A673 (cell line): ENCODE measurements at regions not wholly inside any gene's neighbourhood (a gene's known extent, or its start where the extent isn't known, plus 50 kb on each side); places are given as distances from the start of the nearest gene placed in this dataset.

Experiments used
- BruUV-seq: library from RNA; stranded (reverse); fragments of 400-500 nt; replicated peaks from 2 replicates; lab custom pipeline; 2021; lab: Mats Ljungman, UMichigan
- CTCF ChIA-PET: fragments of 300-600 bp; sonication (Branson Sonifier 250); formaldehyde crosslinking; loops from one replicate; lab custom pipeline; 2022; ENCODE audit warnings: antibody characterized with exemption; lab: Charles Lee
- POLR2A ChIA-PET: fragments of 300-600 bp; sonication (Branson Sonifier 250); formaldehyde crosslinking; loops from one replicate; lab custom pipeline; 2022; ENCODE audit warnings: antibody characterized with exemption; ENCODE audit not compliant: low non-redundant PET; lab: Charles Lee
- DNase-seq: peaks from one replicate; pipeline ENCODE4 v3.0.0-alpha.2; 2015; ENCODE audit warnings: low spot score
- H3K27ac ChIP-seq: fragments of 200-600 bp; sonication (generic); 2 replicates; pipeline ENCODE4 v1.5.1; 2016; ENCODE audit warnings: mixed run types, low read depth, mild to moderate bottlenecking, mixed read lengths, antibody characterized with exemption, low read length; ENCODE audit not compliant: poor library complexity, severe bottlenecking
- H3K27me3 ChIP-seq: fragments of 200-600 bp; sonication (generic); replicated peaks from 2 replicates; pipeline ENCODE4 v1.6.1; 2017; ENCODE audit warnings: mixed run types, low read depth, mild to moderate bottlenecking, mixed read lengths, antibody characterized with exemption, low read length; ENCODE audit not compliant: insufficient read depth, poor library complexity
- H3K36me3 ChIP-seq: fragments of 200-600 bp; sonication (generic); 2 replicates; pipeline ENCODE4 v1.6.1; 2016; ENCODE audit warnings: mixed run types, mild to moderate bottlenecking, mixed read lengths, antibody characterized with exemption, low read length; ENCODE audit not compliant: insufficient read depth, poor library complexity, severe bottlenecking
- H3K4me1 ChIP-seq: fragments of 200-600 bp; sonication (generic); 2 replicates; pipeline ENCODE4 v1.6.1; 2017; ENCODE audit warnings: mixed run types, mild to moderate bottlenecking, mixed read lengths, antibody characterized with exemption, low read length; ENCODE audit not compliant: insufficient read depth, poor library complexity, severe bottlenecking
- H3K4me3 ChIP-seq: fragments of 200-600 bp; sonication (generic); 2 replicates; pipeline ENCODE4 v1.5.1; 2016; ENCODE audit warnings: low read depth, mixed run types, mild to moderate bottlenecking, mixed read lengths, low read length; ENCODE audit not compliant: poor library complexity, severe bottlenecking
- H3K9me3 ChIP-seq: fragments of 200-600 bp; sonication (generic); 2 replicates; pipeline ENCODE4 v1.6.1; 2016; ENCODE audit warnings: mixed run types, low read depth, mild to moderate bottlenecking, mixed read lengths, antibody characterized with exemption, low read length; ENCODE audit not compliant: poor library complexity, severe bottlenecking
- CTCF ChIP-seq: fragments of 300-800, 200-600 bp; sonication (generic); conservative IDR thresholded peaks from 2 replicates; pipeline ENCODE4 v1.5.1; 2017; ENCODE audit warnings: low read depth, mild to moderate bottlenecking, antibody characterized with exemption, low read length, moderate library complexity, mixed read lengths
- EZH2 ChIP-seq: fragments of 200-600 bp; sonication (generic); IDR thresholded peaks from 2 replicates; pipeline ENCODE4 v1.6.1; 2017; ENCODE audit warnings: borderline replicate concordance, low read depth, mild to moderate bottlenecking, mixed read lengths, antibody characterized with exemption, low read length; ENCODE audit not compliant: poor library complexity, severe bottlenecking
- intact Hi-C: fragments of 100-400 bp; cut with micrococcal nuclease; formaldehyde crosslinking; loops from one replicate; pipeline ENCODE4 v1.10.0; 2022; ENCODE audit not compliant: unreplicated experiment

- H3K4me3 ChIP-seq, result no peak overlapping the region
- H3K27ac ChIP-seq, result no peak overlapping the region
- ChIA-PET CTCF (no interaction called here), POLR2A (no interaction called here)
- H3K9me3 ChIP-seq, result no peaks in the 10 kb centered on the region
- intact Hi-C loops, result loop anchor here (5.0 to 10.0 kb wide), 3 partner anchors 501 to 1688 kb away; no protein-coding TSS in a partner anchor
- no peaks in the 10 kb centered on the region for H3K27me3 ChIP-seq
- H3K36me3 ChIP-seq, result no peaks in the 10 kb centered on the region
- TF ChIP-seq EZH2, result no peak
- DNase-seq, result no peak
- no TSS peak for BruUV-seq
- H3K4me1 ChIP-seq, result no peaks in the 10 kb centered on the region
Observed at GRCh38 chr6:95366414-95366813, 210.9 kb upstream of the MANEA start.

GRCh38 chr6:95383878-95384277 is 193.5 kb upstream of the MANEA start:
- no peaks in the 10 kb centered on the region for H3K4me1 ChIP-seq
- no peak overlapping the region for H3K27ac ChIP-seq
- CTCF ChIA-PET, result no interaction called here
- no peaks in the 10 kb centered on the region for H3K9me3 ChIP-seq
- POLR2A ChIA-PET, result no interaction called here
- no peaks in the 10 kb centered on the region for H3K27me3 ChIP-seq
- no TSS peak for BruUV-seq
- no peak for DNase-seq
- intact Hi-C loops, result no loop called here
- H3K36me3 ChIP-seq, result no peaks in the 10 kb centered on the region
- no peak for TF ChIP-seq EZH2
- no peak for TF ChIP-seq CTCF
- no peak overlapping the region for H3K4me3 ChIP-seq

- Histone ChIP-seq H3K36me3 (no peaks in the 10 kb centered on the region), H3K4me1 (no peaks in the 10 kb centered on the region), H3K4me3 (no peak overlapping the region), H3K27ac (no peak overlapping the region), H3K9me3 (no peaks in the 10 kb centered on the region), H3K27me3 (no peaks in the 10 kb centered on the region)
- no peak for DNase-seq
- no TSS peak for BruUV-seq
- no peak for TF ChIP-seq CTCF
- CTCF ChIA-PET, result no interaction called here
- intact Hi-C loops, result no loop called here
- POLR2A ChIA-PET, result no interaction called here
Observed at GRCh38 chr6:95384988-95385387, 192.3 kb upstream of the MANEA start.

GRCh38 chr6:95387845-95388244 is 189.5 kb upstream of the MANEA start:
- Histone ChIP-seq H3K4me1 (no peaks in the 10 kb centered on the region), H3K36me3 (no peaks in the 10 kb centered on the region), H3K4me3 (no peak overlapping the region), H3K27me3 (no peaks in the 10 kb centered on the region), H3K27ac (no peak overlapping the region), H3K9me3 (no peaks in the 10 kb centered on the region)
- intact Hi-C loops, result no loop called here
- ChIA-PET POLR2A (no interaction called here), CTCF (no interaction called here)
- no TSS peak for BruUV-seq
- no peak for DNase-seq
- no peak for TF ChIP-seq CTCF
- no peak for TF ChIP-seq EZH2
